HG03039 (cell line): ENCODE measurements at regions not wholly inside any gene's neighbourhood (a gene's known extent, or its start where the extent isn't known, plus 50 kb on each side); places are given as distances from the start of the nearest gene placed in this dataset.

Experiments used
- ATAC-seq: cut with Tn5 transposase; IDR thresholded peaks from one replicate; pipeline ENCODE4 v1.9.1; 2021; ENCODE audit warnings: mild to moderate bottlenecking, moderate library complexity; ENCODE audit not compliant: unreplicated experiment

DNA sequence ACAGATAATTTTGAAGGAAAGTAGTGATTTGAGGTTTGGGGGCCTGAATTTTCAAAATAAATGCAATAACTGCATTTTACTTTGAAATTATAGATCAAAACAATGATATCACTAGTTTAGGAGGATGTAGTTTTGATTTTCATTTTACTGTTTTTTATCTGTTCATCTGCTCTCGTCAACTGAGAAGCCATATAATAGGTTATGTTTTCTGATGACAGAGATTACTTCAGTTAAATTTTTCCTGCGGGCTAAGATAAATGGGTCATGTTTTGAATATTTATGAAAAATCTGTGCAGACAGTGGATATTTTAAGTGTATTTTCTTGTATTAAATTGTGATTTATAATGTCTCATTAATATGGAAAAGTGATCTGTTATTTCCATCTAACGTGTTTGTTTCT, 573.4 kb downstream of the CPS1 start:
- no peak for ATAC-seq

GRCh38 chr2:211132046-211132445, 575.6 kb downstream of the CPS1 start:
- ATAC-seq: no peak

DNA sequence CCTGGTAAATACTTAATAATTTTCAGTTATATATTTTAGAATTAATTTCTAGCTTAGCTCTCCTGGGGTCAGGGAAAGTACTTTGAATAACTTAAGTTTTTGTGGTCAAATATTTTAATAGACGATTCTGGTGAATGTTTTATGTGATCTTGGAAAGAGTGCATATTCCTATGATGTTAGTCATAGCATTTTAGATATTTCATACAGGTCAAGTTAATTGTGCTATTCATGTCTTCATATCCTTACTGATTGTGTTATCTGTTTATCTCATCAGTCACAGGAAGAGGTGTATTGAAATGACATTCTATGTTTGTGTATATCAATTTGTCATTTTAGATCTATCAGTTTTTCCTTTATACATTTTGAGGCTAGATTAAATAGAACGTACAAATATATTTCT, 576.2 kb downstream of the CPS1 start:
- no peak for ATAC-seq

- ATAC-seq: no peak
Observed at GRCh38 chr2:211133766-211134165, 577.4 kb downstream of the CPS1 start.

DNA sequence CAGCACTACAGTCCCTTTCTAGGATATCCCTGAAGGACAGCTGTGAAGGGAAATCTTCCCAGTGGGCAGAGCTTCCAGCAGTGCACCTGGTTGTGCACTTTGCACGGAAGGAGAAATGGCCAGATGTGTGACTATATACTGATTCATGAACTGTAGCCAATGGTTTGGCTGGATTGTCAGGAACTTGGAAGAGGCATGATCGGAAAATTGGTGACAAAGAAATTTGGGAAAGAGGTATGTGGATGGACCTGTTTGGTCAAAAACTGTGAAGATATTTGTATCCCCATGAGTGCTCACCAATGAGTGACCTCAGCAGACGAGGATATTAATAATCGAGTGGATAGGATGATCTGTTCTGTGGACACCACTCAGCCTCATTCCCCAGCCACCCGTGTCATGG, 582.2 kb downstream of the CPS1 start:
- no peak for ATAC-seq

- no peak for ATAC-seq
Observed at GRCh38 chr2:211141646-211142045, 585.2 kb downstream of the CPS1 start.

DNA sequence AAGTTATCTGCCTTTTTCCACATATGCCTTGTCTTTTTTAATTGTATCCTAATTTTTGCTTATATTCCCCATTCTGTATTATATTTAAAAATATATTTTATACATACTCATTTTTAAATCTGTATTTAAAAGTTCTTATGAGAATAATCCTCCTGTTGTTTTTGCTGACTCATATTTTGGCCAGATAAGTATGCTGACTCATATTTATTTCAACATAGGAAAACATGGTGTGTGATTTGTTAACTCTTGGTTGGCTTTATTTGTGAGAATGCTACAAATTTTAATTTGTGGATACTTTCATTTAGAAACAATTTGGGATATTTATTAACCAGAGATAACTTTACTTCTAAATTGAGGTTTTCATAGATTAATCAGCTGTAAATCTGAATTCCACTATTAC, 587.7 kb downstream of the CPS1 start:
- ATAC-seq: no peak

- ATAC-seq: no peak
Observed at GRCh38 chr2:211144974-211145665, 588.7 kb downstream of the CPS1 start.

DNA sequence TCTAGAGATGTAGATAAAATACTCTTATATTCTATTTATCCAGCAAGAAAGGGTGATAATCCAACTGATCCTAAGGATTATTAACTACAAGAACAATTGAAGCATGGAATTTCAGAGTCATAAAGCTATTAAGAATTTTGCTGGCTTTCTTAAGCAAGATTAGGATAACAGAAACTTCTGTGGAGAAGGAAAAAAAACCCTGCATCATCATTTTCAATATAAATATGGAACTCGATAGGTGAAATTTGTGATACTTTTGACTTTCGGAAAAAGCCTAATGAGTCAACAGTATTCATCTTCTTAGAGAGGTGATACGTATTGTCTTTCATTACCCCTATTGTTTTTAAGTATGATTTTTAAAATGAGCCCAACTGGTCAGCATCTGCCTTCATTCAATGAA, 593.3 kb downstream of the CPS1 start:
- ATAC-seq: no peak

GRCh38 chr2:211157211-211157610, 600.8 kb downstream of the CPS1 start:
- no peak for ATAC-seq

DNA sequence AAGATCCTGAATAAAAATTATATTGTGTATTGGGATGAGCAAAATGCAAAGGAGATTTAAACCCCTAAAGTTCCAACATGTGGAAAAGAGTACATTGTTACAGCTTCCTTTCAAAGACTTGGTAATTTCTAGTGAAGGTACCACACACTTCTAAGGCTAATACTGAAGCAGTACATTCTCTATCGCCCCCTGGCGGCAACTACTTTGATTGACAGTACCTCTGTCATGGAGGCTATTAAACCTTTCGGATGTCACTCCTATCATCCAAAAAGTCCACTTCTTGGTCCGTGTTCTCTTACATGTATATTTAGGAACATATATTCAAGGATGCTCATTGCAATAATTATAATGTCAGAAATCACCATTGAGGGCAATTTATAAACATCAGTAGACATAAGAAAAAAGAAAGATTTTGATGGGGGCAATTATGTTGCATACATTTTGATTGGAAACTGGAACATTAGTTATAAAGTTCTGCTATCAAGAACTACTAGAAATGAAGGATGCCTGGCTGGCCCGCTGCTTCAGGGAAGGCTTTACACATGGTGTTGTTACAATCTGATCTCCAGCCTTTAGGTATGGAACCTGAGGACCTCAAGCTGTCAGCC, 601.6 kb downstream of the CPS1 start:
- ATAC-seq: peak; percentile 99

DNA sequence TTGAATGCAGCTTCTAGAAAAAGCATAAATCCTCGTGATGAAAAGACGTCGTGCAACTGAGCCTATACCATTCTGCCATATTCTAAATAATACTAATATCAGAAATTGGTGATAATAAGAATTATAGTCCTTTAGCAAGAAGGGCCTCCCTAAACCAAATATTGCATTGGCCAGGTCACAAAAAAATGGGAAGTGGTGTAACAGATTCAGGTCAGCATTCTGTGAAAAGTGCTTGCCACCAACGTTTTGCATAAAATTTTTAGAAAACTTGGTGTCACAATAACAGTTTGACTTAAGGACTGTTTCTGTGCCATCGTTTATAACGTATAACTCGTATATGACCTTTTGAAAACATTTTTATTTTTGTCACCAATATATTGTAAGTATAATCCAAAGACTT, 603.6 kb downstream of the CPS1 start:
- ATAC-seq: no peak

- ATAC-seq: no peak
Observed at GRCh38 chr2:211161236-211161635, 604.8 kb downstream of the CPS1 start.

DNA sequence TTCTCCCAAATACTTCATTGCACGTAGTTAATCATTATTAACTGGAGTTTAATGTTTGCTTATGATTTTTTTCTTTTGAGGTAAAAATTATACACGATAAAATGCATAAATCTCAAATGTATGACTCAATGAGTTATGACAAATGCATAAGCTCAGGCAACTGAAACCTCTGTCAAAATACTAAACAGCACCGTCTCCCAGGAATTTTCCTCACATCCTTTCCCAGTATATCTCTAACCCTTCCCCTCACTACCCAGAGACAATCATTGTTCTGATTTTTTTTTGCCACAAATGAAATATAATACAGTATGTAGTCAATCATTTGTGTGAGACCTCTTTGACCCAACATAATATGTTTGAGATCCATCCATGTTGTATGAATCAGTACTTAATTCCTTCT, 606.5 kb downstream of the CPS1 start:
- ATAC-seq: no peak

DNA sequence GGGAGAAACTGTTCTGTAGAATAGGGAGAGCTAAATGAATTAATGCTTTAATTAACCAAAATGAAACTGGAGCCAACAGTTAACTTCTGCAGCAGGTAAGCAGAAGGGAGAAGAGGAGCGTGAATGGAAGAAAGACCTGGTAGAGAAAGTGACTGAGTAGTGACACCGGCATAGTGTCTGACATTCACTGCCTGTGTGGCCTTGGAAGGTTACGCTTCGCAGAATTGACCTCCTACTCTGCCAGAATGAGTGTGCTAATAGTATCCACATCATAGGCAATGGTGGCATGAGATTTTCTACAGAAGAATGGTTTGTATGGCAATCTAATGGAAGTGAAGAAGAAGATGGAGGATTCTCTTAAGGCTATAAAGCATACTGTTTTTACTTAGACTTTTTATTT, 614.4 kb downstream of the CPS1 start:
- no peak for ATAC-seq

GRCh38 chr2:211174021-211174420, 617.6 kb downstream of the CPS1 start:
- no peak for ATAC-seq

DNA sequence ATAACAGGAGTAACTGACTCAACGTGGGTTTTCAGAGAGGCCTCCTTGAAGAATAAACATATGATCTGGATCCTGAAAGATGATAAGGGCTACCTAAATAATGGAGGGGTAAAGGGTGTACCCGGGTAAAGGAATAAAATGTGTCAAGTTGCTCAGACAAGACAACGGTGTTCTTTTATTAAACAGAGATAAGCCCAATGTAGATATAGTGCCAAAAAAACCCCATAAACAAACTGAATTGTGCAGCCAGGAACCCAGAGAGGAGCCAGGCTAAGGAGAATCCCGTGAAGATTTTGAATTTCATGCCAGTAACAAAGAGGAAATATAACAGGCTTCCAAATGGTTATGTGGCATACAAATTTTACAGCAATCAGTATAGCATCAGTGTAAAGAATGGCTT, 618.2 kb downstream of the CPS1 start:
- no peak for ATAC-seq

- ATAC-seq: no peak
Observed at GRCh38 chr2:211175956-211176355, 619.6 kb downstream of the CPS1 start.

GRCh38 chr2:211176514-211177141, 620.2 kb downstream of the CPS1 start:
- no peak for ATAC-seq

GRCh38 chr2:211181626-211182025, 625.2 kb downstream of the CPS1 start:
- ATAC-seq: no peak

DNA sequence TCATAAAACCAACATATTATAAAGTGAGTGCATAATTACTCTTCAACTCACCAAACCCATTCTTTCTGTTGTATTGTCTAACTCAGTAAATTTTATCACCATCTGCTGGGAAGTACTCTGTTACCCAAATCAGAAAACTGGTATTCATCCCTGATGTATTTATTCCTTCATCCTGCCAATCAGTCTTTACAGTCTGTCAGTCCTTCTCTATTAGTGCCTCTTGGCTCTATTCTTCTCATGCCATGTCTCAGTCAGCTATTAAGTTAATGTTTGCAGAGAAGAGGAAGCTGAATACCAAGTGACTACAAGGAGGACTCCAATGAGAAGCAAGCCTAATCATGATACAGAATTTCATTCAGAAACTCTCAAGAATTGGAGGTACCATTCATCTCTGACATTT, 631.2 kb downstream of the CPS1 start:
- ATAC-seq: no peak

DNA sequence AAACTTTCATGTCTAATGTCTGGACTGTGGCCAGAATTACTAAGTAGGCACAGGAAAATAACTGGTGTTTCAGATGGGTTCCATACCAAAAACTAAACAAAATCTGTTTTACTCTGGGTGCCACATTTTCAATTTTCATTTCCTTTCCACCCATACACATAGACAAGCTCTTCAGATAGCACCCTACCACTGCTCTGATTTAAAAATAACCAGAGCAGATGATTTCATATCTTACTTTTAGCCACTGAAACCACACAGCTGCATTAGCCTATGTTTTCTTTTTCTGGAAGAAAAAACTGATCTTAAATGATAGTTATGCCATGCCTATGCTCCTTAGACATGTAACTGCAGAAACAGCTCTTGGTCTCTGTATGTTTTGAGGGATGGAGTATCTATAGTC, 647.6 kb downstream of the CPS1 start:
- peak; percentile 82 for ATAC-seq
